IMR-90 (cell line): ENCODE measurements at regions not wholly inside any gene's neighbourhood (a gene's known extent, or its start where the extent isn't known, plus 50 kb on each side); places are given as distances from the start of the nearest gene placed in this dataset.

Experiments
- ATAC-seq: fragments of 200-7000 bp; cut with Tn5 transposase; 2 replicates; pipeline ENCODE4 v1.9.1; 2020; ENCODE audit warnings: low read depth, mild to moderate bottlenecking, moderate library complexity
- BruUV-seq: library from RNA; stranded (reverse); fragments of 400-500 nt; replicated peaks from 2 replicates; lab custom pipeline; 2021; lab: Mats Ljungman, UMichigan
- CTCF ChIA-PET: fragments of 300-600 bp; formaldehyde crosslinking; extraction: SDS; loops from one replicate; lab custom pipeline; 2021; ENCODE audit warnings: antibody characterized with exemption; lab: Yijun Ruan, JAX
- POLR2A ChIA-PET: fragments of 300-600 bp; sonication (Branson Sonifier 250); formaldehyde crosslinking; loops from one replicate; lab custom pipeline; 2022; ENCODE audit warnings: antibody characterized with exemption; ENCODE audit not compliant: unreplicated experiment; lab: Charles Lee
- DNase-seq: peaks from one replicate; pipeline ENCODE4 v3.0.0; 2013
- H2AFZ ChIP-seq: replicated peaks from 2 replicates; pipeline ENCODE3; 2013; ENCODE audit warnings: low read length, mild to moderate bottlenecking; ENCODE audit not compliant: poor library complexity
- H2AK5ac ChIP-seq: 2 replicates; pipeline ENCODE4 v1.6.1; 2013; ENCODE audit warnings: low read depth, low read length, inconsistent platforms
- H2AK9ac ChIP-seq: replicated peaks from 2 replicates; pipeline ENCODE3; 2013; ENCODE audit warnings: mild to moderate bottlenecking, low read depth, low read length, moderate library complexity; ENCODE audit not compliant: poor library complexity
- H2BK120ac ChIP-seq: 2 replicates; pipeline ENCODE4 v1.6.1; 2013; ENCODE audit warnings: low read depth, low read length, inconsistent platforms
- H2BK15ac ChIP-seq: 3 replicates; pipeline ENCODE4 v1.6.1; 2013; ENCODE audit warnings: low read depth, low read length, inconsistent platforms
- H2BK20ac ChIP-seq: 2 replicates; pipeline ENCODE4 v1.6.1; 2013; ENCODE audit warnings: low read depth, mild to moderate bottlenecking, inconsistent platforms, low read length, moderate library complexity
- H2BK5ac ChIP-seq: 2 replicates; pipeline ENCODE4 v1.6.1; 2013; ENCODE audit warnings: mild to moderate bottlenecking, low read depth, low read length, inconsistent platforms; ENCODE audit not compliant: poor library complexity, severe bottlenecking
- H3K14ac ChIP-seq: replicated peaks from 2 replicates; pipeline ENCODE4 v1.6.1; 2013; ENCODE audit warnings: low read depth, low read length, inconsistent platforms
- H3K18ac ChIP-seq: 2 replicates; pipeline ENCODE4 v1.6.1; 2013; ENCODE audit warnings: low read depth, low read length, control low read depth
- H3K23ac ChIP-seq: 2 replicates; pipeline ENCODE4 v1.6.1; 2013; ENCODE audit warnings: low read depth, low read length, inconsistent platforms
- H3K27ac ChIP-seq: 2 replicates; pipeline ENCODE4 v1.5.1; 2013; ENCODE audit warnings: mild to moderate bottlenecking, control low read depth, low read length; ENCODE audit not compliant: insufficient read depth
- H3K27me3 ChIP-seq: 2 replicates; pipeline ENCODE4 v1.6.1; 2013; ENCODE audit warnings: low read length; ENCODE audit not compliant: control insufficient read depth, insufficient read depth
- H3K36me3 ChIP-seq: 2 replicates; pipeline ENCODE4 v1.6.1; 2013; ENCODE audit warnings: low read length, mixed read lengths; ENCODE audit not compliant: control insufficient read depth, insufficient read depth
- H3K4ac ChIP-seq: 2 replicates; pipeline ENCODE4 v1.6.1; 2013; ENCODE audit warnings: low read depth, low read length, inconsistent platforms
- H3K4me1 ChIP-seq: 2 replicates; pipeline ENCODE4 v1.6.1; 2013; ENCODE audit warnings: low read length, mixed read lengths; ENCODE audit not compliant: control insufficient read depth, insufficient read depth
- H3K4me2 ChIP-seq: 2 replicates; pipeline ENCODE4 v1.6.1; 2013; ENCODE audit warnings: low read depth, mild to moderate bottlenecking, control low read depth, low read length, moderate library complexity
- H3K4me3 ChIP-seq: 2 replicates; pipeline ENCODE4 v1.5.1; 2013; ENCODE audit warnings: low read depth, mild to moderate bottlenecking, control low read depth, low read length, moderate library complexity; ENCODE audit not compliant: insufficient read depth
- H3K56ac ChIP-seq: 2 replicates; pipeline ENCODE4 v1.6.1; 2013; ENCODE audit warnings: low read length, inconsistent platforms; ENCODE audit not compliant: insufficient read depth; ENCODE audit errors: extremely low read depth
- H3K79me1 ChIP-seq, 2 experiments: 2 replicates each; pipeline ENCODE4 v1.6.1; 2013; ENCODE audit warnings: low read length in 2 of 2, inconsistent platforms in 1 of 2, low read depth in 1 of 2
- H3K9ac ChIP-seq: 2 replicates; pipeline ENCODE4 v1.6.1; 2013; ENCODE audit warnings: low read depth, low read length, control low read depth
- H3K9me1 ChIP-seq: 2 replicates; pipeline ENCODE4 v1.6.1; 2013; ENCODE audit warnings: low read length, inconsistent platforms; ENCODE audit not compliant: insufficient read depth
- H3K9me3 ChIP-seq: 2 replicates; pipeline ENCODE4 v1.6.1; 2013; ENCODE audit warnings: low read length; ENCODE audit not compliant: control insufficient read depth, insufficient read depth
- H4K20me1 ChIP-seq: 2 replicates; pipeline ENCODE4 v1.6.1; 2013; ENCODE audit warnings: low read length, inconsistent platforms; ENCODE audit not compliant: insufficient read depth
- H4K5ac ChIP-seq: 2 replicates; pipeline ENCODE4 v1.6.1; 2013; ENCODE audit warnings: mild to moderate bottlenecking, low read depth, low read length, control low read depth
- H4K8ac ChIP-seq, 2 experiments: 2 replicates each; pipeline ENCODE4 v1.6.1; 2013; ENCODE audit warnings: low read depth in 2 of 2, low read length in 2 of 2, control low read depth in 1 of 2, inconsistent platforms in 1 of 2
- H4K91ac ChIP-seq: 2 replicates; pipeline ENCODE4 v1.6.1; 2013; ENCODE audit warnings: low read depth, low read length, inconsistent platforms; ENCODE audit not compliant: insufficient read depth
- CTCF ChIP-seq: conservative IDR thresholded peaks from 2 replicates; pipeline ENCODE4 v1.5.1; 2012; ENCODE audit warnings: mild to moderate bottlenecking, low read depth, low read length, improper control_type of control experiment
- MAFK ChIP-seq: IDR thresholded peaks from 2 replicates; pipeline ENCODE4 v1.6.1; 2012; ENCODE audit warnings: low read depth, low read length, improper control_type of control experiment
- WGBS, 2 experiments: methylation state at CpG; one replicate each; pipeline versions ENCODE4 v1.1.5 to v1.1.7; 2013; ENCODE audit warnings: missing lambda C conversion rate in 2 of 2; ENCODE audit not compliant: insufficient read length in 1 of 2; ENCODE audit errors: extremely low coverage in 2 of 2; 5-methylcytosine and 5-hydroxymethylcytosine counted together
- dilution Hi-C: fragments of 300-500 bp; cut with HindIII; formaldehyde crosslinking; loops from one replicate; pipeline ENCODE4 v1.14.3; 2018; ENCODE audit warnings: low sequenced_read_pairs; ENCODE audit not compliant: unreplicated experiment
- in situ Hi-C: fragments of 300-500 bp; cut with MboI; formaldehyde crosslinking; loops from 3 replicates; pipeline ENCODE4 v1.14.3; 2019; ENCODE audit warnings: low sequenced_read_pairs, inconsistent platforms, mixed read lengths
- intact Hi-C: fragments of 100-400 bp; cut with micrococcal nuclease; formaldehyde crosslinking; loops from 2 replicates; pipeline ENCODE4 v1.10.0; 2022

- POLR2A ChIA-PET: no interaction called here
- no TSS peak for BruUV-seq
Measured at GRCh38 chr5:8719796-8720195, 826.1 kb downstream of the SEMA5A start.

More at GRCh38 chr5:8719796-8720195, 826.1 kb downstream of the SEMA5A start:
- Histone ChIP-seq H3K56ac (no peak overlapping the region), H3K36me3 (no peaks in the 10 kb centered on the region), H2BK120ac (no peak overlapping the region), H3K9me3 (no peaks in the 10 kb centered on the region), H4K91ac (no peak overlapping the region), H2BK20ac (no peak overlapping the region), H3K4ac (no peak overlapping the region), H3K23ac (no peak overlapping the region), H2AK9ac (no peak overlapping the region), H3K9ac (no peak overlapping the region), H4K20me1 (no peaks in the 10 kb centered on the region), H3K27ac (no peak overlapping the region), H3K27me3 (no peaks in the 10 kb centered on the region), H3K4me3 (no peak overlapping the region), H3K4me1 (no peaks in the 10 kb centered on the region), H3K9me1 (no peaks in the 10 kb centered on the region), H2BK5ac (no peak overlapping the region), H2BK15ac (no peak overlapping the region), H2AFZ (no peak overlapping the region), H3K18ac (no peak overlapping the region), H3K14ac (no peak overlapping the region), H3K79me1 (no peaks in the 10 kb centered on the region), H4K5ac (no peak overlapping the region), H4K8ac (no peak overlapping the region), H3K4me2 (no peak overlapping the region), H2AK5ac (no peak overlapping the region)
- DNase-seq (no peak), ATAC-seq (no peak)
- CTCF ChIA-PET: no interaction called here
- peak; percentile 97 for TF ChIP-seq MAFK
- no peak for TF ChIP-seq CTCF
- in situ Hi-C loops (no loop called here), intact Hi-C loops (no loop called here), dilution Hi-C loops (no loop called here)
- WGBS, 2 experiments: no CpG with 5 or more reads among the region's 7 CpGs
